Activated CD4-positive, alpha-beta T cell treated with anti-CD3 and anti-CD28 coated beads for 24 hours (primary cell): ENCODE measurements at regions not wholly inside any gene's neighbourhood (a gene's known extent, or its start where the extent isn't known, plus 50 kb on each side); places are given as distances from the start of the nearest gene placed in this dataset.

Source experiments
- DNase-seq, 2 donors: peaks; one replicate each; pipeline ENCODE4 v3.0.0-alpha.2; 2020; ENCODE audit warnings: low read depth in 2 of 2

GRCh38 chr12:24143928-24144327 lies 194.5 kb upstream of the SOX5 start:
- no peak for DNase-seq

- no peak for DNase-seq
Measured at GRCh38 chr12:24139035-24139434, 189.6 kb upstream of the SOX5 start.

- no peak for DNase-seq
Measured at GRCh38 chr12:24138041-24138440, 188.6 kb upstream of the SOX5 start.

- no peak for DNase-seq
Measured at GRCh38 chr12:24135158-24135850, 185.8 kb upstream of the SOX5 start.

- no peak for DNase-seq
Measured at GRCh38 chr12:24134092-24134491, 184.6 kb upstream of the SOX5 start.

- no peak for DNase-seq
Measured at GRCh38 chr12:24133384-24133783, 183.9 kb upstream of the SOX5 start.

- no peak for DNase-seq
Measured at GRCh38 chr12:24127919-24128721, 178.7 kb upstream of the SOX5 start.

- no peak for DNase-seq
Measured at GRCh38 chr12:24125280-24125679, 175.8 kb upstream of the SOX5 start.

- DNase-seq: no peak
Measured at GRCh38 chr12:24121911-24122310, 172.4 kb upstream of the SOX5 start.

GRCh38 chr12:24118668-24119067 lies 169.2 kb upstream of the SOX5 start:
- no peak for DNase-seq

GRCh38 chr12:24116548-24116947 lies 167.1 kb upstream of the SOX5 start:
- DNase-seq: no peak

- DNase-seq: no peak
Measured at GRCh38 chr12:24113701-24114100, 164.2 kb upstream of the SOX5 start.

GRCh38 chr12:24111616-24112015 lies 162.1 kb upstream of the SOX5 start:
- DNase-seq: no peak

GRCh38 chr12:24111086-24111485 lies 161.6 kb upstream of the SOX5 start:
- no peak for DNase-seq

GRCh38 chr12:24109381-24110039 lies 160.0 kb upstream of the SOX5 start:
- no peak for DNase-seq

GRCh38 chr12:24102676-24103075 lies 153.2 kb upstream of the SOX5 start:
- DNase-seq: no peak

GRCh38 chr12:24099576-24099975 lies 150.1 kb upstream of the SOX5 start:
- DNase-seq: no peak

GRCh38 chr12:24095245-24095644 lies 145.8 kb upstream of the SOX5 start:
- no peak for DNase-seq

GRCh38 chr12:24089510-24089890 lies 140.0 kb upstream of the SOX5 start:
- DNase-seq: no peak

GRCh38 chr12:24088751-24089509 lies 139.5 kb upstream of the SOX5 start:
- DNase-seq: no peak

GRCh38 chr12:24087294-24087693 lies 137.8 kb upstream of the SOX5 start:
- DNase-seq: no peak

- DNase-seq: no peak
Measured at GRCh38 chr12:24084800-24085199, 135.3 kb upstream of the SOX5 start.
